ENCODE measurements at regions not wholly inside any gene's neighbourhood (a gene's known extent, or its start where the extent isn't known, plus 50 kb on each side); places are given as distances from the start of the nearest gene placed in this dataset.

- TF ChIP-seq, protein P1, sequence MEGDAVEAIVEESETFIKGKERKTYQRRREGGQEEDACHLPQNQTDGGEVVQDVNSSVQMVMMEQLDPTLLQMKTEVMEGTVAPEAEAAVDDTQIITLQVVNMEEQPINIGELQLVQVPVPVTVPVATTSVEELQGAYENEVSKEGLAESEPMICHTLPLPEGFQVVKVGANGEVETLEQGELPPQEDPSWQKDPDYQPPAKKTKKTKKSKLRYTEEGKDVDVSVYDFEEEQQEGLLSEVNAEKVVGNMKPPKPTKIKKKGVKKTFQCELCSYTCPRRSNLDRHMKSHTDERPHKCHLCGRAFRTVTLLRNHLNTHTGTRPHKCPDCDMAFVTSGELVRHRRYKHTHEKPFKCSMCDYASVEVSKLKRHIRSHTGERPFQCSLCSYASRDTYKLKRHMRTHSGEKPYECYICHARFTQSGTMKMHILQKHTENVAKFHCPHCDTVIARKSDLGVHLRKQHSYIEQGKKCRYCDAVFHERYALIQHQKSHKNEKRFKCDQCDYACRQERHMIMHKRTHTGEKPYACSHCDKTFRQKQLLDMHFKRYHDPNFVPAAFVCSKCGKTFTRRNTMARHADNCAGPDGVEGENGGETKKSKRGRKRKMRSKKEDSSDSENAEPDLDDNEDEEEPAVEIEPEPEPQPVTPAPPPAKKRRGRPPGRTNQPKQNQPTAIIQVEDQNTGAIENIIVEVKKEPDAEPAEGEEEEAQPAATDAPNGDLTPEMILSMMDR (IDR thresholded peaks at IDR 0.05 in 8 of 11, conservative IDR thresholded peaks at IDR 0.05 in 3 of 11): no peak
- no peak for TF ChIP-seq POLR2A (IDR thresholded peaks at IDR 0.05)
Measured at GRCh38 chr2:126189527-126189926, 466.4 kb upstream of the GYPC start.

Data from spleen (tissue), 7 donors.